ENCODE measurements at regions not wholly inside any gene's neighbourhood (a gene's known extent, or its start where the extent isn't known, plus 50 kb on each side); places are given as distances from the start of the nearest gene placed in this dataset.
A peak's percentile ranks its signal among the peaks of the same experiment; 100 is the strongest.
"Not testable (repeated sequence)": the region's sequence is repeated elsewhere in the genome, so short reads cannot be mapped to it uniquely, and the experiment has no call there.

DNA sequence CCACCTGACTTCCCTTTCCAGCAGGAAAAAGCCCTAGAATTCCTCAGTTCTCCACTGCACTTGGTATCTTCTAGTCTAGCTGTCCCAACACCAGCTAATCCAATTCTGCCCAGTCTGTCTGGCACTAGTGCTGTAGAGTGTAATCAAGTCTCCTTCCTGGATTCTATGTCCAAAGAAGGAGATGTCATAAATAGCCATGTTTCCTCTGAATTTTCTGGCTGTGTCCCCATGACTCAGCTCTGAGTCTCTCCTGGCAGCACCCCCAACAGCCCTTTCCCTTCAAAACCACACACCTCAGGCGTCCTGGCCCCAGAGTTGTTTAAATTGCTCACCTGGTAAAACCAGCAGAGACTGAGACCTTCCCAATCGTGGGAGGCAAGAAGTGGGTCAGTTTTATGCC is 197.2 kb downstream of the GRXCR1 start:
- no peak for DNase-seq (ENCODE audit: low read depth, low spot score)
- no peak overlapping the region for H3K4me3 ChIP-seq (ENCODE audit: low read length)

DNA sequence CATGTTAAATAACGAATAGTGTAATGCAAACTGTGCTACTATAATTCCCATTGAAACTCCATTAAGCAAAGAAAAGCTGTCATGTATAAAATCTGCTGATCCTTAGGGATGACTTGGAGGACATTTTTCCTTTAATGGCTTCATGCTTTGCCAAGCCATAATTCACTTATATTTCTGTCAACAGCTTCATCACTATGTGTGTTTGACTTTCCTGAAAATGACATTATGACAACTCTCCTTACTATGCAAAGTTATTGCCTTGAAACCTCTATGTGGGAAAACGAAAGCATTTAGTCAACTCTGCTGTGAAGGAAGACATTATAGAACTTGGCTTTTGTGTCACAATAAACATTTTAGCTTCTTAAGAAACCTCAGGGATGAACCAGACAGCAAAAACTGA is 210.5 kb downstream of the GRXCR1 start:
- no peak for DNase-seq (ENCODE audit: low read depth, low spot score)
- H3K4me3 ChIP-seq (ENCODE audit: low read length) = no peak overlapping the region

DNA sequence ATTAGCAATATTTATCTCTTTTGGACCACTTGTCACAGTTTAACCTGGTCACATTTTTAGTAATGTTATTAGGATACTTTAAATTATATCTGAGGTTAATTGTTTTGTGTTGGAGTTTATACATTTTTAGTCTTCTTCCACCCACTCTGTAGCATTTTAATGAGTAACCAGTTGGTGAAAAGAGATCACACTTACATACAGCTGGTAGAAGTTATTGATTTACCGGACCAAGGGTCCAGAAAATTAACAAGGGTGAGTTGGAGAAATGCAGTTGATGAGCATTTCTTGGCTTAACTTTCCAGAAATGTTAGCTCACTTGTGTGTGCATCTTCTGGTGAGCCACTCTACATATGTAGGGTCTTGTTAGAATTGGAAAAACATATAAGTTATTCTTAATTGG is 219.6 kb downstream of the GRXCR1 start:
- H3K4me3 ChIP-seq (ENCODE audit: low read length) = no peak overlapping the region
- no peak for DNase-seq (ENCODE audit: low read depth, low spot score)

DNA sequence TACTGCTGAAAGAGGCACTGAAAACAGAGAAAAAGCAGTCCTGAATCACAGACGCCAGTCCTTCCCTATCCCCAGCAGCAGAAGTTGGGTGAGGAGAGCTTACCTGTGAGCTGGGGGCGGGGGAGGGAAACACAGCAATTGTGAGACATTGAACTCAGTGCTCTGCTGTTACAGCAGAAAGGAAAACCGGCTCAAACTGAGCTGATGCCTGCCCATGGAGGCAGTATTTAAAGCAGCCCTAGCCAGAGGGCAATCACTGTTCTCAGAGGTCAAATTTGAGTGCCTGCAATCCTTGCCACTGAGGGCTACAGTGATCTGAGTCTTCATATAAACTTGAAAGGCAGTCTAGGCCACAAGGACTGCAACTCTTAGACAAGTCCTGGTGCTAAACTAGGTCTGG is 220.7 kb downstream of the GRXCR1 start:
- no peak for DNase-seq (ENCODE audit: low read depth, low spot score)
- H3K4me3 ChIP-seq (ENCODE audit: low read length) = no peak overlapping the region

- DNase-seq (ENCODE audit: low read depth, low spot score) = no peak
- no peak overlapping the region for H3K4me3 ChIP-seq (ENCODE audit: low read length)
Observed at GRCh38 chr4:43126595-43126994, 234.1 kb downstream of the GRXCR1 start.

DNA sequence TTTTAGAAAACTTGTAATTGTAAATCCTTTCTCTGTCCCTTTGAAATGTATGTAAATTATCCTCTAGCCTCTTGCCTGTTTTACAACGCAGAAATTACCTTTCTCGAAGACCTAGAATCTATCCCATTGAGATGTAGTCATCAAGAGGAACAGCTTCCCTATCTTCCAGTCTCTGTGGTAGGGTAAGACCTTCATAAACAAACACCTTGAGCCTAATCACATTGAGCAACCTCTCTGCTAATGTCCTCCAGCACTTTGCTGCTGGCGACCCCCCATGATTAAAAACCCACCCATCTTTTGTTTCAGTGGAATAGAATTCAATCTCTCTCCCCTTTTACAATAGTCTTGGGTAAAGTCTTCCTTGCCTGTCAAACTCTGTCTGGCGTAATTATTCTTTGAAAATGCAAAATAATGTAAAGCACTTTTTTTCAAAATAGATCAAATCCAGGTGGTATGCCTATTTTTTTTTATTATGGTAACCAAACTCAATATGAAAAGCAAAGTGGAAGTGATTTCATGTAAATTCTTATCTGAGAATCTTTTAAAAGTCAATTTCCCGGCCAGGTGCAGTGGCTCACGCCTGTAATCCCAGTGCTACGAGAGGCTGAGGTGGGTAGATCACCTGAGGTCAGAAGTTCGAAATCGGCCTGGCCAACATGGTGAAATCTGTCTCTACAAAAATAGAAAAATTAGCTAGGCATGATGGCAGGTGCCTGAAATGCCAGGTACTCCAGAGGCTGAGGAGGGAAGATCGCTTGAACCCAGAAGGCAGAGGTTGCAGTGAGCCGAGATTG is 237.9 kb downstream of the GRXCR1 start:
- DNase-seq (ENCODE audit: low read depth, low spot score) = no peak

GRCh38 chr4:43132010-43132582 is 239.6 kb downstream of the GRXCR1 start:
- DNase-seq (ENCODE audit: low read depth, low spot score) = peak; percentile 48
- H3K4me3 ChIP-seq (ENCODE audit: low read length) = no peak overlapping the region

More for the DNA sequence above, 237.9 kb downstream of the GRXCR1 start:
- no peak overlapping the region for H3K4me3 ChIP-seq (ENCODE audit: low read length)

- no peak overlapping the region for H3K4me3 ChIP-seq (ENCODE audit: low read length)
- no peak for DNase-seq (ENCODE audit: low read depth, low spot score)
Observed at GRCh38 chr4:43133566-43133965, 241.1 kb downstream of the GRXCR1 start.

DNA sequence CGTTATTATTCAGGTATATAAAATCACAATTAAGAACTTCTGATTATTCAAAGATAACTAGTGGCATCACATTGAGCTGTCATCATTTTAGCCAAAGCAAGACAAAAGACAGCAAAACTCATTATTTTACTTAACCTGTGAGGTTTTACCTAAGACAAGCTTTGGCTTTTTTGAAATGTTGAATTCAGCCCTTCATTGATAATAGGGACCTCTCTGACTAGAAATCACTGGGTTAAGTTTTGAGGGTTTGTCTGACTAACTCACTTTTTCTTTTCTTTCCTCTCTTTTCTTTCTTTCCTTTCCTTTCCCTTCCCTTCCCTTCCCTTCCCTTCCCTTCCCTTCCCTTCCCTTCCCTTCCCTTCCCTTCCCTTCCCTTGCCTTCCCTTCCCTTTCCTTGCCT is 244.2 kb downstream of the GRXCR1 start:
- DNase-seq (ENCODE audit: low read depth, low spot score) = no peak
- H3K4me3 ChIP-seq (ENCODE audit: low read length) = no peak overlapping the region

DNA sequence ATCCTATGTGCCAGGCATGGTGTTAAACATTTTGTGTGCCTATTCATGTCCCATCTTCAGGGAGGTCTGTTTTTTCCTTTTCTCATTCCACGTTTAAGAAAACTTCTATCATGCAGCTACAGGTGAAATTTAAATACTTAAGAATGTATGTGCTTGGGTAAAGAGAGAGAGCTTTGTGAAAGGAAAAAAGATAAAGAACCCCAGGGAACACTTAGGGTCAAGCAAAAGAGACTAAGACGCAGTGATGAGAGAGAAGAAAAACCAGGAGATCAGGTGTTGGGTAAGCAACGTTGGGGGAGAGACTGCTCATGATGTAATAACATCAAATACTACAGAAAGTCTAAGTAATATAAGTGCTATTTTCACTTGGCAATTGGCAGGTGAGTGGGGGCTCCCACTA is 253.7 kb downstream of the GRXCR1 start:
- DNase-seq (ENCODE audit: low read depth, low spot score) = no peak
- no peak overlapping the region for H3K4me3 ChIP-seq (ENCODE audit: low read length)

DNA sequence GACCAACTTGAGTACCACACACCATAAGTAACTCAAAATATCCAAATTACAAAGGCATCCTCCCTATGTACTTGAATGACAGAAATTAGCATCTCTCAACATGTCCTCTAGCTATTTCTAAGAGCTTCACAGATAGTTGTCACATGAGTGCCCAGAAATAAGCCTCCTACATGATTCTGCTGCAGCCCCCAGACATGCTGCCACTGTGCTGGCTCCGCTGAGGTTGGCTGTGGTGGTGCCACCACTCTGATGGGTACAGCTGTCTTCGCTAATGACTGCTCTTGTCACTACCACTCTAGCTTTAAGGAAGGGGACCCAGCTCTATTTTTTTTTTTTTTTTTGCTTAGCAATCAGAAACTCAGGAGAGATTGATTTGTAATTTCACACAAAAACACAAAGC is 256.0 kb downstream of the GRXCR1 start:
- no peak for DNase-seq (ENCODE audit: low read depth, low spot score)
- H3K4me3 ChIP-seq (ENCODE audit: low read length) = no peak overlapping the region

DNA sequence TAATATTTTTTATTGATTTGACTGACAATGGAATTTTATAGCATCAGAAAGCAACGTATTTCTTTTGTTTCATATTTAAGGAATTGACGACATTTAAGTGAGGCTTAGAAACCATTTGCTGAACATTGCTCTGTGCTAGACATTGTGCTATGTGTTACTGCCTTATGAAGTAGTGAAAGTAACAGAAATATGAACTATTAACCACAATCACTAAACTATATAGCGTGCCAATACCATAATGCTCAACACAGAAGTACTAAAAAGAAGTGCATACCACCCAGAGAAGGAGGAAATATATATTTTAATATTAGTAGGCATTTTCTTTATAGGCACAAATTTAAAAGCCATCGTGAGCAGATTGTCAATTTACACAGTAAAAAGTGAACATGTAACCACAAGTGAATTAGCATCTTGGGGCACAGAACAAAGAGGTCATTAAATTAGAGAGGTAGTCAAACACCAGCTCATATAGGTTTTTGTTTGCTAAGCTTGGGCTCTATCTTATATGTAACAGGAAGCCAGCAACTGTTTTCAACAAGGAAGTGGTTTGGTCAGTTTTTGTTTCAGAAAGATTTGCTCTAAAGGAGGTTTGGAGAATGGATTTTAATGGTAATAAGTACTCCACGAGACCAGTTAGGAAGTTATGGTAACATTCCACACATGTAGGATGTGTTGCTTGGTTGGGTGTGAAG is 270.7 kb downstream of the GRXCR1 start:
- DNase-seq (ENCODE audit: low read depth, low spot score) = peak; percentile 17
- H3K4me3 ChIP-seq (ENCODE audit: low read length) = no peak overlapping the region

GRCh38 chr4:43189741-43190140 is 297.2 kb downstream of the GRXCR1 start:
- no peak for DNase-seq (ENCODE audit: low read depth, low spot score)
- H3K4me3 ChIP-seq (ENCODE audit: low read length) = no peak overlapping the region

DNA sequence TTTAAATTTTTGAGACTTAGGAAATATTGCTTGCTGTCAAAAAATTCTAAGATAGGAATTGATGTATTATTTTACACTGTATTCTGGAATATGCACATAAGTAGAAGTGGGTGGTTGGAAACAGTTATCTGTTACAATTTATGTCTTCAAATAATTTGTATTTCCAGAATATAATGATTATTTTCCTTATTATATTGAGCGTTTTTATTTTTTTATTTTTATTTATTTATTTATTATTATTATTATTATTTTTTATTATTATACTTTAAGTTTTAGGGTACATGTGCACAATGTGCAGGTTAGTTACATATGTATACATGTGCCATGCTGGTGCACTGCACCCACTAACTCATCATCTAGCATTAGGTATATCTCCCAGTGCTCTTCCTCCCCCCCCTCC is 320.1 kb downstream of the GRXCR1 start:
- not testable (repeated sequence) for DNase-seq (ENCODE audit: low read depth, low spot score); H3K4me3 ChIP-seq (ENCODE audit: low read length)

GRCh38 chr4:43223820-43224219 is 331.3 kb downstream of the GRXCR1 start:
- no peak for DNase-seq (ENCODE audit: low read depth, low spot score)
- no peak overlapping the region for H3K4me3 ChIP-seq (ENCODE audit: low read length)

DNA sequence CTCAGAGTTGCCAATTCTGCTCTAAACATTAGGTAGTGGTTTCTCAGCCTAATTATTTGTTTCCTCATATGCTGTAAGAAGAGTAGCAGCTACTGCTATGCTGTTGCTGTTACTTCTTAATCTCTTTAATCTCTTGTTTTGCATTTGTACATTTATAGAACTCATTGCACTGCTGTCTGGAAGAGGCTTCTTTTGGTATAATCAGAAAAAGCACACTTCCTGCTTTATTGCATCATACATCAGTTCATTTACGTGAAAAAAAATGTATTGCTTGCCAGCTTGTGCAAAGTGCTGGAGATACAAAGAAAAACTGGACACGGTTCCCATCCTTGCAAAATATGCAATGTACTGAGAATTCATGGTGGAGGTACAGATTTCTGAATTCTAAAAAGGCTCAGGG is 332.0 kb downstream of the GRXCR1 start:
- no peak for DNase-seq (ENCODE audit: low read depth, low spot score)
- no peak overlapping the region for H3K4me3 ChIP-seq (ENCODE audit: low read length)

DNA sequence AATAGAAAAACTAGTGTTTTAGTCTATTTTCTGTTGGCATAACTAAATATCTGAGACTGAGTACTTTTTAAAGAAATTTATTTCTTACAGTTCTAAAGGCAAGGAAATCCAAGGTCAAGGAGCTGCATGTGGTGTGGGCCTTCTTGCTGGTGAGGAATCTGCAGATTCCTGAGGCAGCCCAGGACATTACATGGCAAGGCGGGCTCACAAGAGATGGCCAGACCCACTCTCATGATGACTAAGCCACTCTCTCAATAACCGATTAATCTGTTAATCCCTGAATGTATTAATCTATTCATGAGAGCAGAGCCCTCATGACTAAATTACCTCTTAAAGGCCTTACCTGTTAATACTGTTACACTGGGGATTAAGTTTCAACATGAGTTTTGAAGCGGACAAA is 340.8 kb downstream of the GRXCR1 start:
- H3K4me3 ChIP-seq (ENCODE audit: low read length) = no peak overlapping the region
- DNase-seq (ENCODE audit: low read depth, low spot score) = no peak

GRCh38 chr4:43234626-43235415 is 342.3 kb downstream of the GRXCR1 start:
- no peak for DNase-seq (ENCODE audit: low read depth, low spot score)
- H3K4me3 ChIP-seq (ENCODE audit: low read length) = no peak overlapping the region

- no peak for DNase-seq (ENCODE audit: low read depth, low spot score)
- no peak overlapping the region for H3K4me3 ChIP-seq (ENCODE audit: low read length)
Observed at GRCh38 chr4:43238008-43238407, 345.5 kb downstream of the GRXCR1 start.

- no peak for DNase-seq (ENCODE audit: low read depth, low spot score)
- H3K4me3 ChIP-seq (ENCODE audit: low read length) = no peak overlapping the region
Observed at GRCh38 chr4:43238585-43238984, 346.1 kb downstream of the GRXCR1 start.

Data from Jurkat, Clone E6-1 (cell line).